IMR-90 (cell line): ENCODE measurements at regions not wholly inside any gene's neighbourhood (a gene's known extent, or its start where the extent isn't known, plus 50 kb on each side); places are given as distances from the start of the nearest gene placed in this dataset.

ENCODE experiments used
- CTCF ChIP-seq: conservative IDR thresholded peaks from 2 replicates; pipeline ENCODE4 v1.5.1; 2012; ENCODE audit warnings: mild to moderate bottlenecking, low read depth, low read length, improper control_type of control experiment
- NFE2L2 ChIP-seq: fragments of 150-350 bp; IDR thresholded peaks from 2 replicates; pipeline ENCODE4 v1.6.1; 2016; ENCODE audit warnings: low read depth, mild to moderate bottlenecking, low read length
- POLR2A ChIP-seq: IDR thresholded peaks from 2 replicates; pipeline ENCODE4 v1.6.1; 2012; ENCODE audit warnings: mild to moderate bottlenecking, low read depth, low read length
- RAD21 ChIP-seq: IDR thresholded peaks from 2 replicates; pipeline ENCODE4 v1.6.1; 2012; ENCODE audit warnings: low read length, improper control_type of control experiment
- SMC3 ChIP-seq: fragments of 150-350 bp; IDR thresholded peaks from 2 replicates; pipeline ENCODE4 v1.6.1; 2016; ENCODE audit warnings: low read depth, mild to moderate bottlenecking, antibody characterized with exemption, low read length, moderate library complexity

GRCh38 chr7:48710995-48711394 is 213.4 kb upstream of the CDC14C start:
- TF ChIP-seq CTCF, result no peak
- TF ChIP-seq NFE2L2, result no peak
- TF ChIP-seq POLR2A, result no peak
- TF ChIP-seq RAD21, result no peak
- no peak for TF ChIP-seq SMC3
